GM13977 (cell line): ENCODE measurements at regions not wholly inside any gene's neighbourhood (a gene's known extent, or its start where the extent isn't known, plus 50 kb on each side); places are given as distances from the start of the nearest gene placed in this dataset.
"Not testable (repeated sequence)": the region's sequence is repeated elsewhere in the genome, so short reads cannot be mapped to it uniquely, and the experiment has no call there.

Experiments used
- DNase-seq: peaks from one replicate; pipeline ENCODE4 v3.0.0; 2012; ENCODE audit warnings: low spot score
- CTCF ChIP-seq: IDR thresholded peaks from 2 replicates; pipeline ENCODE4 v1.5.1; 2012; ENCODE audit warnings: mild to moderate bottlenecking, control low read depth; ENCODE audit not compliant: insufficient read depth; ENCODE audit errors: extremely low read depth, missing control alignments
- in situ Hi-C: fragments of 300-500 bp; cut with MboI; formaldehyde crosslinking; loops from one replicate; pipeline ENCODE4 v1.12.0; 2022; ENCODE audit warnings: low sequenced_read_pairs, low pct_unique_long_range_greater_than_20kb, mixed read lengths, inconsistent platforms; ENCODE audit not compliant: unreplicated experiment

- TF ChIP-seq CTCF = no peak
- DNase-seq = no peak
- in situ Hi-C loops = no loop called here
Measured at GRCh38 chr3:6301626-6302025, 559.3 kb upstream of the GRM7 start.

GRCh38 chr3:6315906-6316305 is 545.0 kb upstream of the GRM7 start:
- in situ Hi-C loops = no loop called here
- TF ChIP-seq CTCF = no peak
- no peak for DNase-seq

GRCh38 chr3:6321999-6322398 is 538.9 kb upstream of the GRM7 start:
- TF ChIP-seq CTCF = no peak
- DNase-seq = no peak
- in situ Hi-C loops = no loop called here

- DNase-seq = no peak
- TF ChIP-seq CTCF = no peak
- in situ Hi-C loops = no loop called here
Measured at GRCh38 chr3:6326771-6327170, 534.1 kb upstream of the GRM7 start.

- in situ Hi-C loops, DNase-seq: not testable (repeated sequence)
Measured at GRCh38 chr3:6340980-6341325, 520.0 kb upstream of the GRM7 start.

- no peak for TF ChIP-seq CTCF
- in situ Hi-C loops = no loop called here
Measured at GRCh38 chr3:6351752-6352151, 509.2 kb upstream of the GRM7 start.

GRCh38 chr3:6354653-6355052 is 506.3 kb upstream of the GRM7 start:
- DNase-seq = no peak
- no peak for TF ChIP-seq CTCF
- in situ Hi-C loops = no loop called here

More at GRCh38 chr3:6351752-6352151, 509.2 kb upstream of the GRM7 start:
- DNase-seq = no peak

GRCh38 chr3:6362406-6362805 is 498.5 kb upstream of the GRM7 start:
- in situ Hi-C loops = no loop called here
- no peak for TF ChIP-seq CTCF
- DNase-seq = no peak
